Neural cell (in vitro differentiated cells): ENCODE measurements at regions not wholly inside any gene's neighbourhood (a gene's known extent, or its start where the extent isn't known, plus 50 kb on each side); places are given as distances from the start of the nearest gene placed in this dataset.

ENCODE experiments used
- H2AFZ ChIP-seq: fragments of 200-600, 300-800 bp; sonication (generic), shearing (Covaris generic); 2 replicates; pipeline ENCODE4 v1.6.0; 2014; ENCODE audit warnings: low read depth, mild to moderate bottlenecking, antibody characterized with exemption, low read length, moderate library complexity
- H3F3A ChIP-seq: fragments of 200-600 bp; shearing (Covaris generic); 2 replicates; pipeline ENCODE4 v1.6.1; 2016; ENCODE audit warnings: mild to moderate bottlenecking, moderate library complexity, mixed read lengths, antibody characterized with exemption, low read length; ENCODE audit not compliant: insufficient read depth, poor library complexity, severe bottlenecking
- H3K27ac ChIP-seq: fragments of 200-600, 300-800 bp; sonication (generic), shearing (Covaris generic); 2 replicates; pipeline ENCODE4 v1.5.1; 2014; ENCODE audit warnings: mild to moderate bottlenecking, low read length, moderate library complexity
- H3K27me3 ChIP-seq: fragments of 300-800, 200-600 bp; sonication (generic), shearing (Covaris generic); 2 replicates; pipeline ENCODE4 v1.6.0; 2014; ENCODE audit warnings: mild to moderate bottlenecking, low read depth, low read length, moderate library complexity; ENCODE audit not compliant: insufficient read depth
- H3K36me3 ChIP-seq: fragments of 300-800, 200-600 bp; sonication (generic), shearing (Covaris generic); 2 replicates; pipeline ENCODE4 v1.5.1; 2014; ENCODE audit warnings: mild to moderate bottlenecking, antibody characterized with exemption, low read length, moderate library complexity; ENCODE audit not compliant: insufficient read depth
- H3K4me2 ChIP-seq: fragments of 300-800, 200-600 bp; sonication (generic), shearing (Covaris generic); 2 replicates; pipeline ENCODE4 v1.6.0; 2014; ENCODE audit warnings: mild to moderate bottlenecking, low read length
- H3K4me3 ChIP-seq: fragments of 300-800, 200-600 bp; sonication (generic), shearing (Covaris generic); 2 replicates; pipeline ENCODE4 v1.5.1; 2014; ENCODE audit warnings: mild to moderate bottlenecking, low read length, moderate library complexity
- H3K79me2 ChIP-seq: fragments of 200-600 bp; shearing (Covaris generic); replicated peaks from 2 replicates; pipeline ENCODE4 v1.6.0; 2014; ENCODE audit warnings: mild to moderate bottlenecking, low read length, moderate library complexity; ENCODE audit not compliant: insufficient read depth
- H3K9ac ChIP-seq: fragments of 300-800, 200-600 bp; sonication (generic), shearing (Covaris generic); 2 replicates; pipeline ENCODE4 v1.6.1; 2016; ENCODE audit warnings: mild to moderate bottlenecking, low read length, mixed read lengths
- H3K9me2 ChIP-seq: fragments of 200-600 bp; shearing (Covaris generic); 2 replicates; pipeline ENCODE4 v1.6.1; 2016; ENCODE audit warnings: mild to moderate bottlenecking, low read length, mixed read lengths; ENCODE audit not compliant: insufficient read depth
- H3K9me3 ChIP-seq: fragments of 200-600, 300-800 bp; sonication (generic), shearing (Covaris generic); 2 replicates; pipeline ENCODE4 v1.6.1; 2016; ENCODE audit warnings: mild to moderate bottlenecking, mixed run types, low read length, moderate library complexity, mixed read lengths
- H4K20me1 ChIP-seq: fragments of 200-600 bp; shearing (Covaris generic); 2 replicates; pipeline ENCODE4 v1.6.1; 2016; ENCODE audit warnings: mild to moderate bottlenecking, mixed run types; ENCODE audit not compliant: insufficient read depth
- CTCF ChIP-seq: fragments of 450-650 bp; IDR thresholded peaks from 2 replicates; pipeline ENCODE4 v1.5.1; 2014; ENCODE audit warnings: antibody characterized with exemption, mild to moderate bottlenecking, moderate library complexity; ENCODE audit not compliant: poor library complexity, severe bottlenecking
- EP300 ChIP-seq: fragments of 450-650 bp; conservative IDR thresholded peaks from 2 replicates; pipeline ENCODE4 v1.6.1; 2014; ENCODE audit warnings: antibody characterized with exemption, mild to moderate bottlenecking, moderate library complexity; ENCODE audit not compliant: poor library complexity, severe bottlenecking
- EZH2 ChIP-seq: fragments of 200-600, 300-800 bp; shearing (Covaris generic), sonication (generic); IDR thresholded peaks from 2 replicates; pipeline ENCODE4 v1.6.1; 2014; ENCODE audit warnings: antibody characterized with exemption, low read length, borderline replicate concordance, mild to moderate bottlenecking; ENCODE audit not compliant: insufficient read depth, poor library complexity, severe bottlenecking
- MXI1 ChIP-seq: fragments of 450-650 bp; conservative IDR thresholded peaks from 2 replicates; pipeline ENCODE4 v1.6.1; 2014; ENCODE audit warnings: antibody characterized with exemption, mild to moderate bottlenecking; ENCODE audit not compliant: poor library complexity, severe bottlenecking
- POLR2AphosphoS5 ChIP-seq: IDR thresholded peaks from 2 replicates; pipeline ENCODE4 v1.6.1; 2012
- RAD21 ChIP-seq: fragments of 450-650 bp; conservative IDR thresholded peaks from 2 replicates; pipeline ENCODE4 v1.6.1; 2014; ENCODE audit warnings: antibody characterized with exemption, mild to moderate bottlenecking, moderate library complexity
- SMC3 ChIP-seq: fragments of 450-650 bp; conservative IDR thresholded peaks from 2 replicates; pipeline ENCODE4 v1.6.1; 2014; ENCODE audit warnings: antibody characterized with exemption, mild to moderate bottlenecking, moderate library complexity; ENCODE audit not compliant: poor library complexity
- TAF1 ChIP-seq: IDR thresholded peaks from 2 replicates; pipeline ENCODE4 v1.6.1; 2012; ENCODE audit warnings: low read depth
- TF ChIP-seq, protein P1 (sequence below): IDR thresholded peaks from 2 replicates; pipeline ENCODE4 v1.6.1; 2012; ENCODE audit warnings: borderline replicate concordance

DNA sequence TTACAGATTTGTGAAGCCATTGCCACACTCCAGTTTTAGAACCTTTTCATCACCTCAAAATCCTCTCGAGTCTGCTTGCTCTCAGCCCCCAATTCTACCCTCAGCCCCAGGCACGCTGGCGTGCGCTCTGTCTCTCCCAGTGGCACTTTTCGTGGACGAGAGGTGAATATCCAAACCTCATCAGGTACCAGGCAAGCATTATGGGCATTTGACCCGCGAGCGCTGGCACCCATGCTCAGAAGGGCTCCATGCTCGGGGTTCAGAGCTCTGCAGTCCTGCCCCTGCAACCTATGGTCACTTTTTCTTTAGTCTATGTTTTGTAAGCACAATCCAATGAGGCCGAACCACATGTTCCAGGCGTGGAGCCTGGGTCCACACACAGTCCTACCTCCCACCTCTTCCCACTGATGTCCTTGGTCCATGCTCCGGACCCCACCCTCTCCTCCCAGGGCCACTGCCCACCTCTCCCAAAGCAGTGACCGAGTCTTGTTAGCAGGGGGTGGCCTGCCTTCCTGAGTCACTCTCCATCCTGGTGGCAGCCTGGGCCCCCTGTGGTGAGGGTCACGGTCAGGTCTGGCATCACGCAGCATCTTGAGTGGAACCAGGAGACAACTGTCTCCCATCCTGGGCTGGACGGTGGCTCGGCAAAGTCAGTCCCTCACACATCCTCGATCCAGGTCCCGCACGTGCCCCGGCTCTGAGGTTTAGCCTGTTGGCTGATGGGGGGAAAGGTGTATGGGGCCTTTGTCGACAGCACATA is 256.9 kb downstream of the NDUFA10 start:
- Histone ChIP-seq H2AFZ (no peak overlapping the region), H3K9me2 (no peaks in the 10 kb centered on the region), H3K9me3 (peaks cover 8% of the 10 kb centered on the region), H3K9ac (no peak overlapping the region), H4K20me1 (no peaks in the 10 kb centered on the region), H3F3A (no peaks in the 10 kb centered on the region), H3K79me2 (no peaks in the 10 kb centered on the region), H3K4me3 (no peak overlapping the region), H3K36me3 (no peaks in the 10 kb centered on the region), H3K27ac (no peak overlapping the region), H3K4me2 (no peak overlapping the region), H3K27me3 (no peaks in the 10 kb centered on the region)
- TF ChIP-seq EP300 (no peak), TAF1 (no peak), CTCF (no peak), MXI1 (no peak), RAD21 (no peak), POLR2AphosphoS5 (no peak), EZH2 (no peak), SMC3 (no peak)
- TF ChIP-seq, protein P1, sequence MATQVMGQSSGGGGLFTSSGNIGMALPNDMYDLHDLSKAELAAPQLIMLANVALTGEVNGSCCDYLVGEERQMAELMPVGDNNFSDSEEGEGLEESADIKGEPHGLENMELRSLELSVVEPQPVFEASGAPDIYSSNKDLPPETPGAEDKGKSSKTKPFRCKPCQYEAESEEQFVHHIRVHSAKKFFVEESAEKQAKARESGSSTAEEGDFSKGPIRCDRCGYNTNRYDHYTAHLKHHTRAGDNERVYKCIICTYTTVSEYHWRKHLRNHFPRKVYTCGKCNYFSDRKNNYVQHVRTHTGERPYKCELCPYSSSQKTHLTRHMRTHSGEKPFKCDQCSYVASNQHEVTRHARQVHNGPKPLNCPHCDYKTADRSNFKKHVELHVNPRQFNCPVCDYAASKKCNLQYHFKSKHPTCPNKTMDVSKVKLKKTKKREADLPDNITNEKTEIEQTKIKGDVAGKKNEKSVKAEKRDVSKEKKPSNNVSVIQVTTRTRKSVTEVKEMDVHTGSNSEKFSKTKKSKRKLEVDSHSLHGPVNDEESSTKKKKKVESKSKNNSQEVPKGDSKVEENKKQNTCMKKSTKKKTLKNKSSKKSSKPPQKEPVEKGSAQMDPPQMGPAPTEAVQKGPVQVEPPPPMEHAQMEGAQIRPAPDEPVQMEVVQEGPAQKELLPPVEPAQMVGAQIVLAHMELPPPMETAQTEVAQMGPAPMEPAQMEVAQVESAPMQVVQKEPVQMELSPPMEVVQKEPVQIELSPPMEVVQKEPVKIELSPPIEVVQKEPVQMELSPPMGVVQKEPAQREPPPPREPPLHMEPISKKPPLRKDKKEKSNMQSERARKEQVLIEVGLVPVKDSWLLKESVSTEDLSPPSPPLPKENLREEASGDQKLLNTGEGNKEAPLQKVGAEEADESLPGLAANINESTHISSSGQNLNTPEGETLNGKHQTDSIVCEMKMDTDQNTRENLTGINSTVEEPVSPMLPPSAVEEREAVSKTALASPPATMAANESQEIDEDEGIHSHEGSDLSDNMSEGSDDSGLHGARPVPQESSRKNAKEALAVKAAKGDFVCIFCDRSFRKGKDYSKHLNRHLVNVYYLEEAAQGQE: no peak

- Histone ChIP-seq H3K4me3 (no peak overlapping the region), H3K9me2 (no peaks in the 10 kb centered on the region), H3K9me3 (peaks cover 8% of the 10 kb centered on the region), H3K27ac (no peak overlapping the region), H4K20me1 (no peaks in the 10 kb centered on the region), H3K36me3 (no peaks in the 10 kb centered on the region), H3K79me2 (no peaks in the 10 kb centered on the region), H3F3A (no peaks in the 10 kb centered on the region), H3K27me3 (no peaks in the 10 kb centered on the region), H2AFZ (no peak overlapping the region), H3K9ac (no peak overlapping the region), H3K4me2 (no peak overlapping the region)
- TF ChIP-seq RAD21: no peak
- TF ChIP-seq TAF1: no peak
- no peak for TF ChIP-seq EZH2
- no peak for TF ChIP-seq CTCF
- no peak for TF ChIP-seq MXI1
- no peak for TF ChIP-seq POLR2AphosphoS5
- TF ChIP-seq, protein P1: no peak
- no peak for TF ChIP-seq SMC3
Observed at GRCh38 chr2:239767021-239767905, 257.9 kb downstream of the NDUFA10 start.
